ENCODE measurements at regions not wholly inside any gene's neighbourhood (a gene's known extent, or its start where the extent isn't known, plus 50 kb on each side); places are given as distances from the start of the nearest gene placed in this dataset.

DNA sequence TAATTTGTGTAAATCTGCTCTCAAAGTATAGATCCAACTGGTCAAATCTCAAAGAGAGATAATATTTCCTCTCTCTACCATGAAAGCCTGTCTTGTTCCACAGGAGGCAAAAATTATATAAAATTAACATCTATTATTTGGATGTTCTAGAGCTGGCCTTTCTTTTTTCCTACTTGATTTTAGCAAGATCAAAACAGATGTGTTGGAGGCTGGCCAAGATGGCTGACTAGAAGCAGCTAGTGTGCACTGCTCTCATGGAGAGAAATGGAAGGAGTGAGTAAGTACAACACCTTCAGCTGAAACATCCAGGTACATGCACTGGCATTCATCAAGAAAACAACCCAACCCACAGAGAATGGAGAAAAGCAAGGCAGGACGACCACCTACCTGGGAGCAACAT is 298.6 kb upstream of the SLC24A2 start:
- TF ChIP-seq, protein P1, sequence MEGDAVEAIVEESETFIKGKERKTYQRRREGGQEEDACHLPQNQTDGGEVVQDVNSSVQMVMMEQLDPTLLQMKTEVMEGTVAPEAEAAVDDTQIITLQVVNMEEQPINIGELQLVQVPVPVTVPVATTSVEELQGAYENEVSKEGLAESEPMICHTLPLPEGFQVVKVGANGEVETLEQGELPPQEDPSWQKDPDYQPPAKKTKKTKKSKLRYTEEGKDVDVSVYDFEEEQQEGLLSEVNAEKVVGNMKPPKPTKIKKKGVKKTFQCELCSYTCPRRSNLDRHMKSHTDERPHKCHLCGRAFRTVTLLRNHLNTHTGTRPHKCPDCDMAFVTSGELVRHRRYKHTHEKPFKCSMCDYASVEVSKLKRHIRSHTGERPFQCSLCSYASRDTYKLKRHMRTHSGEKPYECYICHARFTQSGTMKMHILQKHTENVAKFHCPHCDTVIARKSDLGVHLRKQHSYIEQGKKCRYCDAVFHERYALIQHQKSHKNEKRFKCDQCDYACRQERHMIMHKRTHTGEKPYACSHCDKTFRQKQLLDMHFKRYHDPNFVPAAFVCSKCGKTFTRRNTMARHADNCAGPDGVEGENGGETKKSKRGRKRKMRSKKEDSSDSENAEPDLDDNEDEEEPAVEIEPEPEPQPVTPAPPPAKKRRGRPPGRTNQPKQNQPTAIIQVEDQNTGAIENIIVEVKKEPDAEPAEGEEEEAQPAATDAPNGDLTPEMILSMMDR (IDR thresholded peaks at IDR 0.05; ENCODE audit: low read depth, low read length) = no peak
- DNase-seq (ENCODE audit: low read depth in 1 of 2, low spot score in 1 of 2) = peak in 1 of 2 donors; percentile 15
- Histone ChIP-seq H3K27ac (no peak overlapping the region), H3K9me3 (ENCODE audit: low read depth) (no peaks in the 10 kb centered on the region), H3K27me3 (no peaks in the 10 kb centered on the region), H3K4me1 (ENCODE audit: low read depth) (peaks cover 4% of the 10 kb centered on the region), H3K4me3 (no peak overlapping the region), H3K36me3 (no peaks in the 10 kb centered on the region)

DNA sequence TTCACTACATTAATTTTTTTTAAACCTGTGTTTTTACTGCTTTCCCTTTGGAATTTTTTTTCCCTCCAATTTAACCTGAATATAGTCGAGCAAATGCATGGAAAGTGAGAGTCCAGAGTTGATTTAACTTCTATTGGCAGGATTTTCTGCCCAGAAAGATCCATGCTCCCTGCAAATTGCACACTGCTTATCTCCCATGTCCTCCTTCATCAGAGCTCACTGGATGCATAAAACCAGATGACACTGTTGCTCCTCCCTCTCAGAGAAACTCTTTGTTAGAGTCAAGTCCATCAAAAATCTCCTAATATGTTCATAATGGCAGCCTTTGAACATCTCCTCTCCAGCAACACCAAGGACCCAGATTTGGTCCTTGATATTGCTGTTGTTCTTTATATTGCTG is 297.0 kb upstream of the SLC24A2 start:
- peaks cover 4% of the 10 kb centered on the region for H3K4me1 ChIP-seq (ENCODE audit: low read depth)
- TF ChIP-seq, protein P1 (IDR thresholded peaks at IDR 0.05; ENCODE audit: low read depth, low read length) = no peak
- H3K4me3 ChIP-seq = no peak overlapping the region
- DNase-seq (ENCODE audit: low read depth in 1 of 2, low spot score in 1 of 2) = no peak
- H3K9me3 ChIP-seq (ENCODE audit: low read depth) = no peaks in the 10 kb centered on the region
- H3K27me3 ChIP-seq = no peaks in the 10 kb centered on the region
- no peaks in the 10 kb centered on the region for H3K36me3 ChIP-seq
- H3K27ac ChIP-seq = no peak overlapping the region

DNA sequence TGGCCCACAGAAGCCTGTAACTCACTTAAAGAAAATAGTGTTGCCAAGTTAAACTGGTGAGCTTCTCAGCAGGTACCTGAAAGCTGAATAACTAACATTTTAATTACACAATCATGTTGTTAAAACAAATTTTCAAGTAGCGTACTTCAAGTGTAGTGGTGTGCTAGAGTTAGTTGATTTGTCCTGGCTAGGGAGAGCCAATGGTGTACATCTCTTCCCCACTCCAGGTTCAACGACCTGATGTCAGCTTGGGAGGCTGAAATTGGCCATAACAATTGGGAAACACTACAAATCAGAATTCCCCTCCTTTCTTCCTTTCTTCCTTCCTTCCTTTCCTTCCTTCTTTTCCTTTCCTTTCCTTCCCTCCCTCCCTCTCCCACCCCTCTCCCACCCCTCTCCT is 295.3 kb upstream of the SLC24A2 start:
- peaks cover 4% of the 10 kb centered on the region for H3K4me1 ChIP-seq (ENCODE audit: low read depth)
- no peak overlapping the region for H3K4me3 ChIP-seq
- TF ChIP-seq, protein P1 (IDR thresholded peaks at IDR 0.05; ENCODE audit: low read depth, low read length) = no peak
- no peak overlapping the region for H3K27ac ChIP-seq
- DNase-seq (ENCODE audit: low read depth in 1 of 2, low spot score in 1 of 2) = peak in 1 of 2 donors; percentile 19
- H3K27me3 ChIP-seq = no peaks in the 10 kb centered on the region
- H3K36me3 ChIP-seq = no peaks in the 10 kb centered on the region
- H3K9me3 ChIP-seq (ENCODE audit: low read depth) = no peaks in the 10 kb centered on the region

DNA sequence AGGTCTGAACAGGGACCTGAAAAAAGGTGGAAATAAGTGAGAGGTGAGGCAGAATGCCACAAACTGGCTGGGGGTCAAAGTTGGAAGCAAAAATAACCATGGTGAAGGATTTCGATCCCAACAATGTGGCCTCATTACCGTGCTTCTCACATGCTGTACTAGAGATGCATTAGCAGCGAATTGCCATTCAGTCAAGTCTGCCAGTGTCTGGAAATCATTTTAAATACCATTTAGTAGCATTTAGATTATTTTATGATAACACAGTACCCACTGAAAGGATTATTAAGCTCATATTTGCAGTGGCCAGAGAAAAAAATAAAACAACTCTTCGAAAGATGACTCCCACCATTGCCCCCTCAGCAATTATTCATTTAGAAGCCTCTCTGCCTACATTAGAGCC is 294.6 kb upstream of the SLC24A2 start:
- DNase-seq (ENCODE audit: low read depth in 1 of 2, low spot score in 1 of 2) = no peak
- Histone ChIP-seq H3K4me3 (no peak overlapping the region), H3K27me3 (no peaks in the 10 kb centered on the region), H3K36me3 (no peaks in the 10 kb centered on the region), H3K4me1 (ENCODE audit: low read depth) (peaks cover 4% of the 10 kb centered on the region), H3K9me3 (ENCODE audit: low read depth) (no peaks in the 10 kb centered on the region), H3K27ac (no peak overlapping the region)
- TF ChIP-seq, protein P1 (IDR thresholded peaks at IDR 0.05; ENCODE audit: low read depth, low read length) = no peak

DNA sequence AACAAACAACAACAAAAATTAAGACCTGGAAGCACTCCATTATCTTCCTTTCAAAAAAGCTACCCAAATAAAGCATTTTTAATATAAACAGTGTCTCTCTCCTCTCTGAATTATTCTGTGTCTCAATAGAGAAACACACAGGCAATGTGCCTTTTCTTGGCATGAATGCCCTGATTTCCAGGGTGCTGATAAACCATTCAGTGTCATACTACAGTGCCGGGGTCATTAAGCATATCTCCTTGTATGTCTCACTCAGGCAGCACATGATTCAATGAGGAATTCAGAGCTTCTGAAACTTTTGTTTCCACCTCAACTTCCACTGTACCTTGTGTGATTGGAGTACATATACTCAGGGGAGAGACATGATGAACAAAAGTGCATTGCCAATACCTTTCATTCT is 294.0 kb upstream of the SLC24A2 start:
- H3K9me3 ChIP-seq (ENCODE audit: low read depth) = no peaks in the 10 kb centered on the region
- no peak overlapping the region for H3K4me3 ChIP-seq
- H3K27ac ChIP-seq = no peak overlapping the region
- no peaks in the 10 kb centered on the region for H3K36me3 ChIP-seq
- TF ChIP-seq, protein P1 (IDR thresholded peaks at IDR 0.05; ENCODE audit: low read depth, low read length) = no peak
- DNase-seq (ENCODE audit: low read depth in 1 of 2, low spot score in 1 of 2) = no peak
- H3K27me3 ChIP-seq = no peaks in the 10 kb centered on the region
- H3K4me1 ChIP-seq (ENCODE audit: low read depth) = peaks cover 4% of the 10 kb centered on the region

DNA sequence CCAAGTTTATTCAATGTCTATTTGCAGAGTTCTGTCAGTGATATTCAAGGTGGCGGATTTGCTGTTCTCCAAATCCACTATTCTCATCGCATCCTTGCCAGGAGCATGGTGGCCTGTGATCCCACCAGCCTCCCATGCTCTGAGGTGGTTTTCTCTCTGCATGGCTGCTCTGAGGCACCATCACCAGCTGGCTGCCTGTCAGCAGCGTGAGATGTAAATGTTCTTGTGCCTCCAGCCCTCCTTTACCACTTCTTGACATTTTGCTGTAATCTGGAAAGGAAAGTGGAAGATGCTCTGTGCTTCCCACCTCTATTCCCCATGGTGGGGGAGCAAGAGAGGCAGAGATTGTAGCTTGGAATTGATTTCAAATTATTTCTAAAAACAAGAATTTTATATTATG is 293.6 kb upstream of the SLC24A2 start:
- Histone ChIP-seq H3K27me3 (no peaks in the 10 kb centered on the region), H3K9me3 (ENCODE audit: low read depth) (no peaks in the 10 kb centered on the region), H3K4me3 (no peak overlapping the region), H3K4me1 (ENCODE audit: low read depth) (peaks cover 4% of the 10 kb centered on the region), H3K36me3 (no peaks in the 10 kb centered on the region), H3K27ac (no peak overlapping the region)
- no peak for DNase-seq (ENCODE audit: low read depth in 1 of 2, low spot score in 1 of 2)
- TF ChIP-seq, protein P1 (IDR thresholded peaks at IDR 0.05; ENCODE audit: low read depth, low read length) = no peak
